Adrenal gland (tissue), 9 donors: ENCODE measurements at regions not wholly inside any gene's neighbourhood (a gene's known extent, or its start where the extent isn't known, plus 50 kb on each side); places are given as distances from the start of the nearest gene placed in this dataset.

ENCODE experiments used
- DNase-seq, 7 donors: peaks; one replicate each; pipeline ENCODE4 v3.0.0-alpha.2; 2019 to 2020
- H3K27ac ChIP-seq, 5 donors: fragments of 200-600 bp; sonication (generic) in 4 of 5; 1 replicate in 3 of 5; 2 replicates in 2 of 5; pipeline versions ENCODE4 v1.5.1 to v1.8.0; 2016 to 2020; ENCODE audit warnings: mild to moderate bottlenecking in 1 of 5
- H3K27me3 ChIP-seq: fragments of 200-600 bp; 2 replicates; pipeline ENCODE4 v1.8.0; 2021
- H3K36me3 ChIP-seq, 2 donors: fragments of 200-600 bp; replicated peaks in 1 of 2; 1 replicate in 1 of 2; 2 replicates in 1 of 2; pipeline versions ENCODE4 v1.5.1 to v1.8.0; 2018 to 2022
- H3K4me1 ChIP-seq, 2 donors: fragments of 200-600 bp; replicated peaks in 1 of 2; 1 replicate in 1 of 2; 2 replicates in 1 of 2; pipeline versions ENCODE4 v1.5.1 to v1.8.0; 2018 to 2021
- H3K4me3 ChIP-seq, 4 donors: fragments of 200-600 bp; sonication (generic) in 3 of 4; one replicate each; pipeline ENCODE4 v1.5.1; 2016 to 2018
- H3K9me3 ChIP-seq, 3 donors: fragments of 200-600 bp; sonication (generic) in 1 of 3; replicated peaks in 1 of 3; 1 replicate in 2 of 3; 2 replicates in 1 of 3; pipeline versions ENCODE4 v1.5.1 to v1.8.0; 2016 to 2021
- POLR2A ChIP-seq, 2 donors: fragments of 450-650 bp; IDR thresholded peaks; one replicate each; pipeline ENCODE4 v1.6.1; 2017; ENCODE audit warnings: antibody characterized with exemption in 2 of 2, mild to moderate bottlenecking in 2 of 2, moderate library complexity in 1 of 2
- WGBS, 4 donors: extraction: QIAGEN DNeasy Blood & Tissue Kit in 2 of 4; methylation state at CpG; one replicate each; pipeline versions ENCODE4 v1.1.5 to v1.1.7; 2013 to 2017; 5-methylcytosine and 5-hydroxymethylcytosine counted together
- intact Hi-C, 2 donors: fragments of 100-400 bp; cut with DNase I; formaldehyde crosslinking; loops; one replicate each; pipeline versions ENCODE4 v1.14.1 to v1.15.0; 2022 to 2023
- TF ChIP-seq, protein P1 (sequence below), 6 experiments: fragments of 450-650 bp in 4 of 6; fragments of 200-600 bp in 2 of 6; sonication (generic) in 1 of 6; IDR thresholded peaks; 1 replicate in 5 of 6; 2 replicates in 1 of 6; pipeline versions ENCODE4 v1.5.1 to v1.8.0; 2016 to 2021; ENCODE audit warnings: antibody characterized with exemption in 6 of 6, mild to moderate bottlenecking in 2 of 6, moderate library complexity in 1 of 6
- donor health status: healthy with polysubstance abuse.
- donor health status: Bipolar disorder and iron deficiency.
- donor health status: DM: yes; HTN: yes; CAD: no.
- donor health status: DM: no; HTN: no; CAD: no.
- donor health status: DM: no; HTN: no; CAD: no.

DNA sequence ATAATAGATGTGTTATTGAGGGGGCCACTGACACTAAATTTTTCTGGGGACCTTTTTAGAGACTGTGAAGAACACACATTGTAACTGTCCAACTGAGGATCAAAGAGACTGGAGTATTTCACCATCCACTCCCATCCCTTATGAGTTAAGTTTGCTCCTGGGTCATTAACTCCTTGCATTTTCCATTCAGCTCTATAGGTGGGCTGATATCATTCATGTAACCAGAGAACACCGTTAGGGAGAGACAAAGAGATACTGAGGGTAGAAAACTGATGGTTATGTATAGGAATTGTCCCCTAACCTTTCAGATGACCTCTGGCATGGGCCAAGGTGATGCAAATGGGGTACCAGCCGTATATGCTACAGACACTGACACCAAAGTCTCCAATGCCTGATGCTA, 142.4 kb upstream of the TLR4 start:
- Histone ChIP-seq H3K4me1 (no peaks in the 10 kb centered on the region), H3K4me3 (no peak overlapping the region), H3K27me3 (no peaks in the 10 kb centered on the region), H3K36me3 (no peaks in the 10 kb centered on the region), H3K27ac (no peak overlapping the region), H3K9me3 (no peaks in the 10 kb centered on the region)
- WGBS, 4 donors = 27 to 48% (median 32%) methylated on average over 2 of the region's 2 CpGs
- intact Hi-C loops = no loop called here
- TF ChIP-seq POLR2A (IDR thresholded peaks at IDR 0.05) = no peak
- TF ChIP-seq, protein P1, sequence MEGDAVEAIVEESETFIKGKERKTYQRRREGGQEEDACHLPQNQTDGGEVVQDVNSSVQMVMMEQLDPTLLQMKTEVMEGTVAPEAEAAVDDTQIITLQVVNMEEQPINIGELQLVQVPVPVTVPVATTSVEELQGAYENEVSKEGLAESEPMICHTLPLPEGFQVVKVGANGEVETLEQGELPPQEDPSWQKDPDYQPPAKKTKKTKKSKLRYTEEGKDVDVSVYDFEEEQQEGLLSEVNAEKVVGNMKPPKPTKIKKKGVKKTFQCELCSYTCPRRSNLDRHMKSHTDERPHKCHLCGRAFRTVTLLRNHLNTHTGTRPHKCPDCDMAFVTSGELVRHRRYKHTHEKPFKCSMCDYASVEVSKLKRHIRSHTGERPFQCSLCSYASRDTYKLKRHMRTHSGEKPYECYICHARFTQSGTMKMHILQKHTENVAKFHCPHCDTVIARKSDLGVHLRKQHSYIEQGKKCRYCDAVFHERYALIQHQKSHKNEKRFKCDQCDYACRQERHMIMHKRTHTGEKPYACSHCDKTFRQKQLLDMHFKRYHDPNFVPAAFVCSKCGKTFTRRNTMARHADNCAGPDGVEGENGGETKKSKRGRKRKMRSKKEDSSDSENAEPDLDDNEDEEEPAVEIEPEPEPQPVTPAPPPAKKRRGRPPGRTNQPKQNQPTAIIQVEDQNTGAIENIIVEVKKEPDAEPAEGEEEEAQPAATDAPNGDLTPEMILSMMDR (IDR thresholded peaks at IDR 0.05) = no peak
- no peak for DNase-seq

GRCh38 chr9:117555964-117556629, 141.2 kb upstream of the ASTN2 start:
- Histone ChIP-seq H3K4me3 (no peak overlapping the region), H3K9me3 (no peaks in the 10 kb centered on the region), H3K36me3 (no peaks in the 10 kb centered on the region), H3K4me1 (no peaks in the 10 kb centered on the region), H3K27me3 (no peaks in the 10 kb centered on the region), H3K27ac (no peak overlapping the region)
- peak in 6 of 7 donors; percentile 18 to 61 (median 40) for DNase-seq
- WGBS, 4 donors = 53 to 61% (median 59%) methylated on average over 5 of the region's 5 CpGs
- intact Hi-C loops = no loop called here
- TF ChIP-seq, protein P1 (IDR thresholded peaks at IDR 0.05) = peak in 3 of 6 experiments; percentile 6 to 31 (median 27)
- TF ChIP-seq POLR2A (IDR thresholded peaks at IDR 0.05) = no peak

DNA sequence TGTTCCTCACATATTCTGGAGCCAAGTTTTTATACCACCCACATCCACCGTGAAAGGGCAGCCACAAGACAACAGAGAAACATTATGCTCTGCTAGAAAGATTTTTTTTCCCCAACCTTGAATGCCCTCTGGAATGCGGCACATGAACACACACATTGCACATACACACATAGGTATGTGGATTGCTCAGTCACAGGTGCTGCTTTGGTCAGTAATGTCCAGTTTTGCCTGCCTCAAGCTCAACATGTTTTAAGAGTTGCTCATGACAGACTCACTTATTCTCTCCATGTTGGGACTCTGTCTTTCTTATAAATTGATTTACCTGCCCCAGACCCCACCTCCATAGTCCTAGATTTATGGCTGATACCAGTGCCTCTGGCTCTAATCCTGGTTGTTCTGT, 138.0 kb upstream of the ASTN2 start:
- no peaks in the 10 kb centered on the region for H3K4me1 ChIP-seq
- no peaks in the 10 kb centered on the region for H3K9me3 ChIP-seq
- H3K4me3 ChIP-seq = no peak overlapping the region
- H3K27ac ChIP-seq = no peak overlapping the region
- 73 to 97% (median 82%) methylated on average over 2 of the region's 2 CpGs for WGBS, 4 donors
- H3K27me3 ChIP-seq = no peaks in the 10 kb centered on the region
- no peak for DNase-seq
- no peaks in the 10 kb centered on the region for H3K36me3 ChIP-seq
- no peak for TF ChIP-seq POLR2A (IDR thresholded peaks at IDR 0.05)
- TF ChIP-seq, protein P1 (IDR thresholded peaks at IDR 0.05) = no peak
- intact Hi-C loops = no loop called here

DNA sequence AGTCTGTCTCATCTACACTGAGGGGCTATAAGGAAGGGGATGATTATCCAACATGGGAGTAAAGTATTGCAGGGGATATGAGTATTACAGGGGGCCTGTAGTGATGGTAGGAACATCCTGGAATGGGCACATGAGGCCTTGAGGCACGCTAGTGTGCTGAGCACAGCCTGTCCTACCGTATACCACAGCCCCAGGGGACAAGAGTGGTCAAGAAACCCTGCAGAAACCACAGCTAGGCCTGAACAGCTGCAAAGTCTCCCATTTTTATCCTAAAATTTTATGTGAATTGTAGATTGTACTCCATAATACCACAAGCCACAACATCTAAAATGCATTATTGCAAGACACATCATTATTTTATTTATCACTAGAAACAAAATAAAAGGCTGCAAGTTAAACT, 136.3 kb upstream of the ASTN2 start:
- Histone ChIP-seq H3K9me3 (no peaks in the 10 kb centered on the region), H3K36me3 (no peaks in the 10 kb centered on the region), H3K4me1 (no peaks in the 10 kb centered on the region), H3K27me3 (no peaks in the 10 kb centered on the region), H3K27ac (no peak overlapping the region), H3K4me3 (no peak overlapping the region)
- no peak for DNase-seq
- WGBS, 4 donors = 36 to 63% (median 52%) methylated on average over 2 of the region's 2 CpGs
- TF ChIP-seq, protein P1 (IDR thresholded peaks at IDR 0.05) = no peak
- no peak for TF ChIP-seq POLR2A (IDR thresholded peaks at IDR 0.05)
- intact Hi-C loops = no loop called here
